Endodermal cell (in vitro differentiated cells): ENCODE measurements at regions not wholly inside any gene's neighbourhood (a gene's known extent, or its start where the extent isn't known, plus 50 kb on each side); places are given as distances from the start of the nearest gene placed in this dataset.

Source experiments
- DNase-seq: peaks from one replicate; pipeline ENCODE4 v3.0.0-alpha.2; 2017
- H3K27ac ChIP-seq: 2 replicates; pipeline ENCODE4 v1.5.1; 2013; ENCODE audit warnings: mild to moderate bottlenecking, low read depth, low read length, moderate library complexity
- H3K27me3 ChIP-seq: 2 replicates; pipeline ENCODE4 v1.6.1; 2013; ENCODE audit warnings: mild to moderate bottlenecking, low read length, moderate library complexity; ENCODE audit not compliant: insufficient read depth, control insufficient read depth, poor library complexity, severe bottlenecking
- H3K36me3 ChIP-seq: 2 replicates; pipeline ENCODE4 v1.7.0; 2013; ENCODE audit warnings: mild to moderate bottlenecking, low read length, moderate library complexity; ENCODE audit not compliant: control insufficient read depth, insufficient read depth
- H3K4me1 ChIP-seq: one replicate; pipeline ENCODE4 v1.7.0; 2013; ENCODE audit warnings: low read length; ENCODE audit not compliant: control insufficient read depth, insufficient read depth
- H3K4me3 ChIP-seq: 2 replicates; pipeline ENCODE4 v1.5.1; 2013; ENCODE audit warnings: mild to moderate bottlenecking, low read length, moderate library complexity
- H3K9ac ChIP-seq: 2 replicates; pipeline ENCODE4 v1.6.1; 2013; ENCODE audit warnings: mild to moderate bottlenecking, low read length, moderate library complexity; ENCODE audit not compliant: poor library complexity, severe bottlenecking; ENCODE audit errors: extremely low read depth
- H3K9me3 ChIP-seq: 2 replicates; pipeline ENCODE4 v1.6.1; 2013; ENCODE audit warnings: mild to moderate bottlenecking, low read length, moderate library complexity; ENCODE audit not compliant: control insufficient read depth
- H3K27ac Mint-ChIP-seq: 2 replicates; pipeline ENCODE4 v1.8.0; 2020; ENCODE audit warnings: mixed read lengths
- H3K27me3 Mint-ChIP-seq: 2 replicates; pipeline ENCODE4 v1.8.0; 2021; ENCODE audit warnings: mild to moderate bottlenecking, mixed read lengths; ENCODE audit not compliant: insufficient read depth
- H3K36me3 Mint-ChIP-seq: 2 replicates; pipeline ENCODE4 v1.8.0; 2020; ENCODE audit warnings: low read depth, mixed read lengths
- H3K4me1 Mint-ChIP-seq: 2 replicates; pipeline ENCODE4 v1.8.0; 2020; ENCODE audit warnings: mixed read lengths
- H3K4me3 Mint-ChIP-seq: 2 replicates; pipeline ENCODE4 v1.8.0; 2020; ENCODE audit warnings: mild to moderate bottlenecking, moderate library complexity, mixed read lengths
- H3K9me3 Mint-ChIP-seq: 2 replicates; pipeline ENCODE4 v1.8.0; 2020; ENCODE audit warnings: mild to moderate bottlenecking, mixed read lengths
- CTCF ChIP-seq: fragments of 200-600 bp; sonication (generic); conservative IDR thresholded peaks from 2 replicates; pipeline ENCODE4 v1.5.0; 2021; ENCODE audit warnings: antibody characterized with exemption, mild to moderate bottlenecking
- WGBS, 2 experiments: methylation state at CpG; one replicate each; pipeline versions ENCODE4 v1.1.5 to v1.1.7; 2013; ENCODE audit warnings: missing lambda C conversion rate in 2 of 2, mixed read lengths in 1 of 2; ENCODE audit not compliant: insufficient coverage in 1 of 2, insufficient read length in 1 of 2; 5-methylcytosine and 5-hydroxymethylcytosine counted together

- Mint-ChIP-seq H3K27ac (no peak overlapping the region), H3K27me3 (peaks cover 87% of the 10 kb centered on the region), H3K36me3 (no peaks in the 10 kb centered on the region), H3K9me3 (no peaks in the 10 kb centered on the region), H3K4me3 (no peak overlapping the region), H3K4me1 (peaks cover 26% of the 10 kb centered on the region)
- no peak overlapping the region for H3K4me3 ChIP-seq
- no peaks in the 10 kb centered on the region for H3K9me3 ChIP-seq
- no peak overlapping the region for H3K27ac ChIP-seq
- TF ChIP-seq CTCF: no peak
- no peak for DNase-seq
- H3K36me3 ChIP-seq: no peaks in the 10 kb centered on the region
- peaks cover 5% of the 10 kb centered on the region for H3K4me1 ChIP-seq
- no peak overlapping the region for H3K9ac ChIP-seq
- WGBS, 2 experiments: 96% methylated on average over 3 of the region's 3 CpGs; no CpG with 5 or more reads in 1 of the 2 experiments
- H3K27me3 ChIP-seq: peaks cover 51% of the 10 kb centered on the region
Observed at GRCh38 chr4:41364876-41365275, 108.1 kb downstream of the UCHL1 start.

GRCh38 chr4:41365681-41366080 lies 109.0 kb downstream of the UCHL1 start:
- H3K9me3 Mint-ChIP-seq: no peaks in the 10 kb centered on the region
- Histone ChIP-seq H3K4me3 (no peak overlapping the region), H3K9ac (no peak overlapping the region), H3K36me3 (no peaks in the 10 kb centered on the region), H3K4me1 (peaks cover 5% of the 10 kb centered on the region), H3K27ac (no peak overlapping the region), H3K9me3 (no peaks in the 10 kb centered on the region), H3K27me3 (peaks cover 48% of the 10 kb centered on the region)
- no peak overlapping the region for H3K27ac Mint-ChIP-seq
- DNase-seq: peak; percentile 64
- H3K4me1 Mint-ChIP-seq: peaks cover 26% of the 10 kb centered on the region
- peaks cover 92% of the 10 kb centered on the region for H3K27me3 Mint-ChIP-seq
- WGBS, 2 experiments: 86 to 87% methylated on average over 2 to 4 of the region's 4 CpGs
- H3K36me3 Mint-ChIP-seq: no peaks in the 10 kb centered on the region
- TF ChIP-seq CTCF: no peak
- no peak overlapping the region for H3K4me3 Mint-ChIP-seq

GRCh38 chr4:41366911-41367517 lies 110.3 kb downstream of the UCHL1 start:
- Mint-ChIP-seq H3K27me3 (peaks cover 92% of the 10 kb centered on the region), H3K4me3 (no peak overlapping the region), H3K27ac (no peak overlapping the region), H3K36me3 (no peaks in the 10 kb centered on the region), H3K4me1 (peaks cover 16% of the 10 kb centered on the region), H3K9me3 (no peaks in the 10 kb centered on the region)
- Histone ChIP-seq H3K9ac (no peak overlapping the region), H3K27me3 (peaks cover 36% of the 10 kb centered on the region), H3K4me3 (no peak overlapping the region), H3K4me1 (no peaks in the 10 kb centered on the region), H3K27ac (no peak overlapping the region), H3K9me3 (no peaks in the 10 kb centered on the region), H3K36me3 (no peaks in the 10 kb centered on the region)
- TF ChIP-seq CTCF: no peak
- DNase-seq: no peak
- WGBS, 2 experiments: 71 to 80% methylated on average over 2 to 4 of the region's 4 CpGs
